B cell (primary cell): ENCODE measurements at regions not wholly inside any gene's neighbourhood (a gene's known extent, or its start where the extent isn't known, plus 50 kb on each side); places are given as distances from the start of the nearest gene placed in this dataset.

Experiments used
- ATAC-seq: fragments of 200-7000 bp; cut with Tn5 transposase; one replicate; pipeline ENCODE4 v1.10.0; 2021; ENCODE audit warnings: low read depth, mild to moderate bottlenecking, moderate number of reproducible peaks, moderate library complexity
- CTCF ChIA-PET: fragments of 350-600 bp; sonication (Branson Sonifier 250); formaldehyde crosslinking; loops from one replicate; lab custom pipeline; 2021; ENCODE audit warnings: antibody characterized with exemption, inconsistent platforms; lab: Charles Lee
- POLR2A ChIA-PET: fragments of 350-600 bp; sonication (Branson Sonifier 250); formaldehyde crosslinking; loops from one replicate; lab custom pipeline; 2021; ENCODE audit warnings: antibody characterized with exemption; lab: Charles Lee
- DNase-seq: peaks from one replicate; pipeline ENCODE4 v3.0.0; 2013
- H2AFZ ChIP-seq: 2 replicates; pipeline ENCODE4 v1.6.1; 2012; ENCODE audit warnings: mild to moderate bottlenecking, low read depth, low read length; ENCODE audit not compliant: insufficient read depth, poor library complexity, severe bottlenecking
- H3K27ac ChIP-seq, 2 donors: 1 replicate in 1 of 2; 2 replicates in 1 of 2; pipeline ENCODE4 v1.5.1; 2012 to 2013; ENCODE audit warnings: low read length in 2 of 2, mild to moderate bottlenecking in 2 of 2, moderate library complexity in 1 of 2
- H3K27me3 ChIP-seq, 4 experiments: fragments of 200-600 bp in 1 of 4; sonication (generic) in 1 of 4; replicated peaks in 1 of 4; 1 replicate in 2 of 4; 2 replicates in 2 of 4; pipeline versions ENCODE4 v1.6.1 to v1.7.0; 2013 to 2016; ENCODE audit warnings: low read length in 3 of 4, mild to moderate bottlenecking in 2 of 4, mixed read lengths in 1 of 4, moderate library complexity in 1 of 4; ENCODE audit not compliant: insufficient read depth in 4 of 4, control insufficient read depth in 3 of 4; ENCODE audit errors: control extremely low read depth in 1 of 4
- H3K36me3 ChIP-seq, 2 experiments: replicated peaks in 1 of 2; 1 replicate in 1 of 2; 2 replicates in 1 of 2; pipeline versions ENCODE4 v1.6.1 to v1.7.1; 2013; ENCODE audit warnings: low read length in 1 of 2; ENCODE audit not compliant: insufficient read depth in 2 of 2, control insufficient read depth in 1 of 2; ENCODE audit errors: control extremely low read depth in 1 of 2, extremely low read depth in 1 of 2
- H3K4me1 ChIP-seq, 2 donors: fragments of 200-600 bp in 1 of 2; sonication (generic) in 1 of 2; 1 replicate in 1 of 2; 2 replicates in 1 of 2; pipeline versions ENCODE4 v1.5.1 to v1.6.1; 2013 to 2017; ENCODE audit warnings: low read length in 2 of 2; ENCODE audit not compliant: control insufficient read depth in 2 of 2, insufficient read depth in 2 of 2
- H3K4me2 ChIP-seq: replicated peaks from 2 replicates; pipeline ENCODE3; 2012; ENCODE audit warnings: mild to moderate bottlenecking, low read depth, low read length; ENCODE audit not compliant: poor library complexity, severe bottlenecking
- H3K4me3 ChIP-seq, 5 experiments: fragments of 200-600 bp in 1 of 5; sonication (generic) in 1 of 5; 1 replicate in 3 of 5; 2 replicates in 2 of 5; pipeline versions ENCODE4 v1.5.1 to v1.7.0; 2011 to 2016; ENCODE audit warnings: low read length in 4 of 5, mild to moderate bottlenecking in 4 of 5, low read depth in 2 of 5, control low read depth in 1 of 5, moderate library complexity in 1 of 5; ENCODE audit not compliant: insufficient read depth in 1 of 5; ENCODE audit errors: control extremely low read depth in 1 of 5, extremely low read depth in 1 of 5
- H3K79me2 ChIP-seq: fragments of 200-600 bp; sonication (generic); one replicate; pipeline ENCODE4 v1.6.0; 2016; ENCODE audit warnings: low read length; ENCODE audit not compliant: control insufficient read depth, insufficient read depth
- H3K9ac ChIP-seq: fragments of 200-600 bp; sonication (generic); 2 replicates; pipeline ENCODE4 v1.6.1; 2017; ENCODE audit warnings: mild to moderate bottlenecking, low read length, moderate library complexity
- H3K9me3 ChIP-seq, 3 donors: one replicate each; pipeline versions ENCODE4 v1.6.1 to v1.7.1; 2013; ENCODE audit warnings: low read length in 2 of 3; ENCODE audit not compliant: control insufficient read depth in 2 of 3, insufficient read depth in 1 of 3; ENCODE audit errors: control extremely low read depth in 1 of 3
- H4K20me1 ChIP-seq: 2 replicates; pipeline ENCODE4 v1.6.0; 2012; ENCODE audit warnings: mild to moderate bottlenecking, low read length; ENCODE audit not compliant: insufficient read depth, control insufficient read depth, poor library complexity, severe bottlenecking
- H3K27ac Mint-ChIP-seq: one replicate; pipeline ENCODE4 v1.8.0; 2021; ENCODE audit warnings: mixed read lengths
- H3K27me3 Mint-ChIP-seq: one replicate; pipeline ENCODE4 v1.8.0; 2021; ENCODE audit warnings: mixed read lengths
- H3K4me1 Mint-ChIP-seq: one replicate; pipeline ENCODE4 v1.8.0; 2021; ENCODE audit warnings: mixed read lengths
- H3K4me3 Mint-ChIP-seq: one replicate; pipeline ENCODE4 v1.8.0; 2021; ENCODE audit warnings: mixed read lengths
- H3K9me3 Mint-ChIP-seq: one replicate; pipeline ENCODE4 v1.8.0; 2022; ENCODE audit warnings: mixed read lengths; ENCODE audit not compliant: insufficient read depth
- EZH2 ChIP-seq: IDR thresholded peaks from 2 replicates; pipeline ENCODE4 v1.6.1; 2012; ENCODE audit warnings: borderline replicate concordance, low read depth, mild to moderate bottlenecking, moderate library complexity, low read length; ENCODE audit not compliant: insufficient read depth, poor library complexity, severe bottlenecking
- WGBS: methylation state at CpG from one replicate; pipeline ENCODE4 v1.1.5; 2013; ENCODE audit warnings: missing lambda C conversion rate; ENCODE audit not compliant: insufficient coverage; 5-methylcytosine and 5-hydroxymethylcytosine counted together
- intact Hi-C: fragments of 100-400 bp; cut with micrococcal nuclease; formaldehyde crosslinking; loops from one replicate; pipeline ENCODE4 v1.10.0; 2022
- TF ChIP-seq, protein P1 (sequence below): fragments of 200-600 bp; IDR thresholded peaks from one replicate; pipeline ENCODE4 v1.8.0; 2022; ENCODE audit warnings: antibody characterized with exemption, mild to moderate bottlenecking

GRCh38 chr4:189445613-189446012 lies 495.1 kb upstream of the FRG1 start:
- Histone ChIP-seq H3K27me3 (no peaks in the 10 kb centered on the region), H3K9me3 (peaks cover 0 to 5% (median 0%) of the 10 kb centered on the region in 3 donors), H3K4me3 (no peak overlapping the region), H3K4me2 (no peak overlapping the region), H3K27ac (no peak overlapping the region), H3K9ac (no peak overlapping the region), H2AFZ (no peak overlapping the region), H4K20me1 (no peaks in the 10 kb centered on the region), H3K79me2 (no peaks in the 10 kb centered on the region), H3K4me1 (no peaks in the 10 kb centered on the region), H3K36me3 (no peaks in the 10 kb centered on the region)
- Mint-ChIP-seq H3K27me3 (no peaks in the 10 kb centered on the region), H3K4me3 (no peak overlapping the region), H3K27ac (no peak overlapping the region), H3K9me3 (peaks cover 2% of the 10 kb centered on the region), H3K4me1 (no peaks in the 10 kb centered on the region)
- ChIA-PET CTCF (no interaction called here), POLR2A (no interaction called here)
- DNase-seq (no peak), ATAC-seq (no peak)
- intact Hi-C loops = no loop called here
- TF ChIP-seq, protein P1, sequence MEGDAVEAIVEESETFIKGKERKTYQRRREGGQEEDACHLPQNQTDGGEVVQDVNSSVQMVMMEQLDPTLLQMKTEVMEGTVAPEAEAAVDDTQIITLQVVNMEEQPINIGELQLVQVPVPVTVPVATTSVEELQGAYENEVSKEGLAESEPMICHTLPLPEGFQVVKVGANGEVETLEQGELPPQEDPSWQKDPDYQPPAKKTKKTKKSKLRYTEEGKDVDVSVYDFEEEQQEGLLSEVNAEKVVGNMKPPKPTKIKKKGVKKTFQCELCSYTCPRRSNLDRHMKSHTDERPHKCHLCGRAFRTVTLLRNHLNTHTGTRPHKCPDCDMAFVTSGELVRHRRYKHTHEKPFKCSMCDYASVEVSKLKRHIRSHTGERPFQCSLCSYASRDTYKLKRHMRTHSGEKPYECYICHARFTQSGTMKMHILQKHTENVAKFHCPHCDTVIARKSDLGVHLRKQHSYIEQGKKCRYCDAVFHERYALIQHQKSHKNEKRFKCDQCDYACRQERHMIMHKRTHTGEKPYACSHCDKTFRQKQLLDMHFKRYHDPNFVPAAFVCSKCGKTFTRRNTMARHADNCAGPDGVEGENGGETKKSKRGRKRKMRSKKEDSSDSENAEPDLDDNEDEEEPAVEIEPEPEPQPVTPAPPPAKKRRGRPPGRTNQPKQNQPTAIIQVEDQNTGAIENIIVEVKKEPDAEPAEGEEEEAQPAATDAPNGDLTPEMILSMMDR = no peak
- TF ChIP-seq EZH2 = no peak

DNA sequence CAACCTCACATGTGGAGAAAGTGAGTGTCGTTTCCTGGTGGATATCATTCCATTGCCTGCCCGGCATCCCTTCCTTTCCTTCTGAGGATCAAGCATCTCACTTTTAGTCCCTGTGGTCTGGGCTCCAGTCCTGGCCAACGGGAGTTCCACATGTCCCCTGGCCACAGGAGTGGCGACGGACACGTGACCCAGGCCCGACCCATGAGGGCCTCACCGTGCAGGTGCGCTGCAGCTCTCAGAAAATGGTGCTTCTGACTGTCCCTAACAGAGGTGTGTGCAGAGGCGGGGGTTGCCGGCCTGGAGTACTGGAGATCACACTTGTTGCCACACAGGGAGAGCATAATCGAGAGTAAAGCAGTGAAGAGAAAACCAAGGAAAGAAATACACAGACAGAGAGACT lies 476.9 kb upstream of the FRG1 start:
- 96% methylated on average over 9 of the region's 12 CpGs for whole genome bisulfite sequencing
- Histone ChIP-seq H3K27me3 (no peaks in the 10 kb centered on the region), H3K4me2 (no peak overlapping the region), H4K20me1 (no peaks in the 10 kb centered on the region), H3K79me2 (no peaks in the 10 kb centered on the region), H3K27ac (no peak overlapping the region), H3K36me3 (no peaks in the 10 kb centered on the region), H3K9me3 (peaks cover 0 to 34% (median 4%) of the 10 kb centered on the region in 3 donors), H3K9ac (no peak overlapping the region), H2AFZ (no peak overlapping the region), H3K4me3 (no peak overlapping the region), H3K4me1 (no peaks in the 10 kb centered on the region)
- Mint-ChIP-seq H3K9me3 (no peaks in the 10 kb centered on the region), H3K27ac (no peak overlapping the region), H3K4me1 (no peaks in the 10 kb centered on the region), H3K27me3 (no peaks in the 10 kb centered on the region), H3K4me3 (no peak overlapping the region)
- intact Hi-C loops = no loop called here
- ChIA-PET POLR2A (no interaction called here), CTCF (no interaction called here)
- no peak for DNase-seq
- no peak for ATAC-seq
- TF ChIP-seq, protein P1 = no peak
- no peak for TF ChIP-seq EZH2
